Large intestine (tissue), 3 donors: ENCODE measurements at regions not wholly inside any gene's neighbourhood (a gene's known extent, or its start where the extent isn't known, plus 50 kb on each side); places are given as distances from the start of the nearest gene placed in this dataset.

Source experiments
- DNase-seq, 2 donors: peaks; one replicate each; pipeline versions ENCODE4 v3.0.0 to v3.0.0-alpha.2; 2013
- H3K27ac ChIP-seq: one replicate; pipeline ENCODE4 v1.5.1; 2013; ENCODE audit warnings: low read length
- H3K27me3 ChIP-seq: 2 replicates; pipeline ENCODE4 v1.6.1; 2013; ENCODE audit warnings: low read length; ENCODE audit not compliant: control insufficient read depth, insufficient read depth
- H3K36me3 ChIP-seq: 2 replicates; pipeline ENCODE4 v1.6.1; 2013; ENCODE audit warnings: low read length; ENCODE audit not compliant: control insufficient read depth, insufficient read depth
- H3K4me1 ChIP-seq: one replicate; pipeline ENCODE4 v1.6.1; 2013; ENCODE audit warnings: low read length; ENCODE audit not compliant: control insufficient read depth, insufficient read depth
- H3K4me3 ChIP-seq: one replicate; pipeline ENCODE4 v1.5.1; 2013; ENCODE audit warnings: low read length
- H3K9me3 ChIP-seq: one replicate; pipeline ENCODE4 v1.6.1; 2013; ENCODE audit warnings: mild to moderate bottlenecking, low read depth, low read length, moderate library complexity; ENCODE audit not compliant: control insufficient read depth
- WGBS: methylation state at CpG from one replicate; pipeline ENCODE4 v1.1.5; 2013; ENCODE audit warnings: low lambda C conversion rate; ENCODE audit not compliant: insufficient coverage; 5-methylcytosine and 5-hydroxymethylcytosine counted together

GRCh38 chr4:108492816-108493595, 127.4 kb upstream of the RPL34 start:
- no peaks in the 10 kb centered on the region for H3K4me1 ChIP-seq
- no peak for DNase-seq
- 80% methylated on average over 1 of the region's 4 CpGs for WGBS
- H3K9me3 ChIP-seq, result peaks cover 19% of the 10 kb centered on the region
- no peaks in the 10 kb centered on the region for H3K27me3 ChIP-seq
- H3K27ac ChIP-seq, result no peak overlapping the region
- no peak overlapping the region for H3K4me3 ChIP-seq
- no peaks in the 10 kb centered on the region for H3K36me3 ChIP-seq

- WGBS, result 80% methylated on average over 1 of the region's 1 CpG
- peaks cover 12% of the 10 kb centered on the region for H3K9me3 ChIP-seq
- no peak for DNase-seq
These were observed 131.5 kb upstream of the RPL34 start for GRCh38 chr4:108488865-108489264.

GRCh38 chr4:108486046-108486445, 134.3 kb upstream of the RPL34 start:
- WGBS, result 100% methylated on average over 1 of the region's 1 CpG
- DNase-seq, result no peak
- Histone ChIP-seq H3K36me3 (no peaks in the 10 kb centered on the region), H3K9me3 (no peaks in the 10 kb centered on the region), H3K27ac (no peak overlapping the region), H3K4me1 (no peaks in the 10 kb centered on the region), H3K27me3 (no peaks in the 10 kb centered on the region), H3K4me3 (no peak overlapping the region)

More at GRCh38 chr4:108488865-108489264, 131.5 kb upstream of the RPL34 start:
- Histone ChIP-seq H3K4me3 (no peak overlapping the region), H3K27ac (no peak overlapping the region), H3K27me3 (no peaks in the 10 kb centered on the region), H3K36me3 (no peaks in the 10 kb centered on the region), H3K4me1 (no peaks in the 10 kb centered on the region)

DNA sequence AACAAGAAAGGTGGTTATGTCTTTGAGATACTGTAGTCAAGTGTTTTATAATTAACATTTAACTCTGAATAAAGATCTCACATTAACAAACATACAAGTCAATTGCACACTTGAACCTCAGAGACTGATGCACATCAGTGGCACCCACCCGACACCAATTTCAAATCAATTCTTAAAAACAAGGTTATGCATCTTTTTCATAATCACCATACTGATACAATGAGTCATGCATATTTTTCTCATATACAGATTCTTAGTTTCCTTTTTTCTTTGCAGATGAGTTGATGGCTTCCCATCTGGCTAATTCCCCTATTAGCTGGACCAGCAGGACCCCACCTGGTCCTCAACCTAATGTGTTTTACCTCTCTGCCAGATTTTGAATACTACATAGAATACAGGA, 136.2 kb upstream of the RPL34 start:
- Histone ChIP-seq H3K27me3 (no peaks in the 10 kb centered on the region), H3K36me3 (no peaks in the 10 kb centered on the region), H3K4me1 (no peaks in the 10 kb centered on the region), H3K9me3 (no peaks in the 10 kb centered on the region), H3K4me3 (no peak overlapping the region), H3K27ac (no peak overlapping the region)
- no CpG with 5 or more reads among the region's 1 CpG for WGBS
- DNase-seq, result no peak

GRCh38 chr4:108483650-108484049, 136.7 kb upstream of the RPL34 start:
- Histone ChIP-seq H3K4me1 (no peaks in the 10 kb centered on the region), H3K36me3 (no peaks in the 10 kb centered on the region), H3K27ac (no peak overlapping the region), H3K27me3 (no peaks in the 10 kb centered on the region), H3K9me3 (no peaks in the 10 kb centered on the region), H3K4me3 (no peak overlapping the region)
- DNase-seq, result no peak
- WGBS, result no CpG with 5 or more reads among the region's 3 CpGs

DNA sequence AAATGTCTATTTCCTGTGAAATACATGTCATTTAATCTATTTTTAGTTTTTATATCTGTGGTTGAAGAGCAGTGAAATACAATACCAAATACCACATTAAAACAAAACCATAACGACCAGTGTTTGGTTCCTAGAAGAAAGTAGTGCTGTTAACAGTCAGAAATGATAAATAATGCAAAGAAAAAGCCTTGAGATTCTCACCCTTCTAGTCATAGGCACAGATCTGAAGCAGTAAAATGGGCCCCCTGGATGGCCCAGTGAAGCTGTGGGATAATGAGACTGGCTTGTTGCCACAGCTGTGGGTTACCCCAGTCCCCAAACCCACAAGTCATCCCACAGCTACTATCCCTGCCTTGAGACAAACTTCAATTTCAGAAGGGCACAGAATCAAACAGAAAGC, 137.3 kb upstream of the RPL34 start:
- Histone ChIP-seq H3K4me3 (no peak overlapping the region), H3K36me3 (no peaks in the 10 kb centered on the region), H3K4me1 (no peaks in the 10 kb centered on the region), H3K27me3 (no peaks in the 10 kb centered on the region), H3K9me3 (no peaks in the 10 kb centered on the region), H3K27ac (no peak overlapping the region)
- WGBS, result no CpG with 5 or more reads among the region's 1 CpG
- no peak for DNase-seq

GRCh38 chr4:108480881-108481280, 139.5 kb upstream of the RPL34 start:
- Histone ChIP-seq H3K36me3 (no peaks in the 10 kb centered on the region), H3K4me3 (no peak overlapping the region), H3K9me3 (no peaks in the 10 kb centered on the region), H3K4me1 (no peaks in the 10 kb centered on the region), H3K27me3 (no peaks in the 10 kb centered on the region), H3K27ac (no peak overlapping the region)
- WGBS, result 100% methylated on average over 1 of the region's 1 CpG
- DNase-seq, result no peak

GRCh38 chr4:108477527-108478108, 142.8 kb upstream of the RPL34 start:
- Histone ChIP-seq H3K9me3 (no peaks in the 10 kb centered on the region), H3K4me3 (no peak overlapping the region), H3K27me3 (no peaks in the 10 kb centered on the region), H3K36me3 (no peaks in the 10 kb centered on the region), H3K27ac (no peak overlapping the region), H3K4me1 (no peaks in the 10 kb centered on the region)
- DNase-seq, result peak in 1 of 2 donors; percentile 38
- WGBS, result 57% methylated on average over 1 of the region's 2 CpGs

GRCh38 chr4:108473163-108473720, 147.1 kb upstream of the RPL34 start:
- WGBS, result 83% methylated on average over 1 of the region's 2 CpGs
- DNase-seq, result no peak
- H3K27me3 ChIP-seq, result no peaks in the 10 kb centered on the region
- no peak overlapping the region for H3K27ac ChIP-seq
- H3K36me3 ChIP-seq, result no peaks in the 10 kb centered on the region
- H3K4me3 ChIP-seq, result no peak overlapping the region
- H3K4me1 ChIP-seq, result no peaks in the 10 kb centered on the region
- no peaks in the 10 kb centered on the region for H3K9me3 ChIP-seq

DNA sequence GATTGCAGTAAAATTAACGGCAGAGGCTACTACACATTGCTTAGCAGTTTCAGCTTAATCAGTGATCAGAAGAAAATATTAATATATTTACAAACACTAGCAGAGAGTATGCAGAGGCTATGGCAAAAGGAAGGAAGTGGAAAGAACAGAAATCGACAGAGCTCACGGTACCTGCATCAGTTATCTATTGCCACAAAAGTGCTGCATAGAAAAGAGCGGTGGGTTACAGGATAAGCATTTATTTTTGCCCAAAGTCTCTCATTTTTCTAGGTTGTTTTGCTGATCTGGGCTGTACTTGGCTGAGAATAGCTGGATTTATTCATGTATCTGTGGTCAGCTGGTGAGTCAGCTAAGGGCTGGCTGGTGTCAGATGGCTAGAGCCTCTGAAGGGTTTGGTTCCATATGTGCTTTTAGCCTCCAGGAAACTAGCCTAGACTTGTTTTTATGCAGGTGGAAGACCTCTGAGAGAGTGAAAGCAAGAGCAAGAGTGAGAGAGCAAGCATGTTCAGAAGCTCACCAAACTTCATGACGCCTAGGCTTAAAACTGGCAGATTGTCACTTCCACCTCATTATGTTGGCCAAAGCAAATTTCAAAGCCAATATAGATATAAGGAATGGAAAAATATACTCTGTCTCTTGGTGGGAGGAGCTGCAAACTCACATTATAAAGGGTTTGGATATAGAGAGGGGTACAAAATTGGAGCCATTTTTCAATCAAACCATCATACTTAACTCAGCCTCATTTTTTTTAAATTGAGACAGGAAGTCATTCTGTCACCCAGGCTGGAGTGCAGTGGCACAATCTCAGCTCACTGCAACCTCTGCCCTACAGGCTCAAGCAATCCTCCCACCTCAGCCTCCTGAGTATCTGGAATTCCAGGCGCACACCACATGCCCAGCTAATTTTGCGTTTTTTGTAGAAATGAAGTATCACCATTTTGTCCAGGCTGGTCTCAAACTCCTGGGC, 153.2 kb upstream of the RPL34 start:
- Histone ChIP-seq H3K27ac (no peak overlapping the region), H3K36me3 (no peaks in the 10 kb centered on the region), H3K4me3 (no peak overlapping the region), H3K4me1 (no peaks in the 10 kb centered on the region), H3K27me3 (no peaks in the 10 kb centered on the region), H3K9me3 (peaks cover 2% of the 10 kb centered on the region)
- WGBS, result 100% methylated on average over 1 of the region's 7 CpGs
- DNase-seq, result no peak
